HG02938 (cell line): ENCODE measurements at regions not wholly inside any gene's neighbourhood (a gene's known extent, or its start where the extent isn't known, plus 50 kb on each side); places are given as distances from the start of the nearest gene placed in this dataset.

Experiments
- ATAC-seq: cut with Tn5 transposase; IDR thresholded peaks from one replicate; pipeline ENCODE4 v1.9.1; 2021; ENCODE audit warnings: mild to moderate bottlenecking, moderate library complexity; ENCODE audit not compliant: unreplicated experiment

- no peak for ATAC-seq
Observed at GRCh38 chr6:24032896-24033688, 92.9 kb upstream of the NRSN1 start.

GRCh38 chr6:24043848-24044247 lies 82.2 kb upstream of the NRSN1 start:
- ATAC-seq, result no peak

GRCh38 chr6:24051942-24052589 lies 73.9 kb upstream of the NRSN1 start:
- no peak for ATAC-seq

GRCh38 chr6:24052590-24052961 lies 73.4 kb upstream of the NRSN1 start:
- no peak for ATAC-seq

- no peak for ATAC-seq
Observed at GRCh38 chr6:24053057-24053456, 73.0 kb upstream of the NRSN1 start.

- ATAC-seq, result no peak
Observed at GRCh38 chr6:24054388-24054787, 71.6 kb upstream of the NRSN1 start.

- ATAC-seq, result no peak
Observed at GRCh38 chr6:24056567-24056966, 69.4 kb upstream of the NRSN1 start.

GRCh38 chr6:24057030-24057429 lies 69.0 kb upstream of the NRSN1 start:
- ATAC-seq, result no peak

- peak; percentile 95 for ATAC-seq
Observed at GRCh38 chr6:24060982-24061754, 64.8 kb upstream of the NRSN1 start.

- no peak for ATAC-seq
Observed at GRCh38 chr6:24064106-24064505, 61.9 kb upstream of the NRSN1 start.

GRCh38 chr6:24064832-24065231 lies 61.2 kb upstream of the NRSN1 start:
- no peak for ATAC-seq

- no peak for ATAC-seq
Observed at GRCh38 chr6:24069526-24069925, 56.5 kb upstream of the NRSN1 start.

GRCh38 chr6:24072038-24072746 lies 53.8 kb upstream of the NRSN1 start:
- no peak for ATAC-seq

- no peak for ATAC-seq
Observed at GRCh38 chr6:24076011-24076410, 50.0 kb upstream of the NRSN1 start.
